GM21360 (cell line): ENCODE measurements at regions not wholly inside any gene's neighbourhood (a gene's known extent, or its start where the extent isn't known, plus 50 kb on each side); places are given as distances from the start of the nearest gene placed in this dataset.

Experiments used
- ATAC-seq: cut with Tn5 transposase; IDR thresholded peaks from one replicate; pipeline ENCODE4 v1.9.1; 2021; ENCODE audit warnings: mild to moderate bottlenecking, moderate library complexity; ENCODE audit not compliant: unreplicated experiment

DNA sequence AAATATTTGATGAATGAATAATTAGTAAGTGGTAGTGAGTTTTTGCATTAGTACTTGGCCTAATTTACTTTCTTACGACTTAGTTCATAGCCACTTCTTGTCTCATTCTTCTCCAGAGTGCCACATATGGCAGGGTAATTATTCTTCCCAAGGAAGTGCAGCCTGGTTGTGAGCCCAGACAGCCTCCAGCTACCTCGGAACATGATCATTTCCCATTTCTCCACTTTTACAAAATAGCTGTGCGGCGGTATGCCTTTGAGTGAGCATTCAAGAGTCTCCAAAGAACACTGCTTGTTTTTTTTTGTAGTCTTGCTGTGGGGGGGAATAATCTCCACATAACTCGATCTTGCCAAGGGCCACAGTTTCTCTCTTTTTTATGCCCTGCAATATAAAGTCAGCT, 765.0 kb downstream of the HDGFL1 start:
- ATAC-seq = no peak

DNA sequence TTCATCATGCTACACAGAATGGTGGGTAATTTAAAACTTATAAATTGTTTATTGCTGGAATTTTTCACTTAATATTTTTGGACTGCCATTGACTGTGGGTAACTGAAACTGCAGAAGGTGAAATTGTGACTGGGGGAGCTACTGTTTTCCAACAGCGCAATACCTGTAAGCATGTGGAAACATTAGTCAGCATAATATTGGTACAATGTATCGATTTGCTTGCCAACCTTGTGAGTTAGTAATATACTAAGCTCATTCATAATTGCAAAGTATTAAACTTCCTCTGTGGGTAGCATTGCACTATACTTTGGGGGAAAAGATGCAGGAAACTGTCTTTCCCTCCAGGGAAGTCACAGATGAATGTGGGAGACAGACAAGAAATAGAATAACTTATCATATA, 766.5 kb downstream of the HDGFL1 start:
- ATAC-seq = no peak

DNA sequence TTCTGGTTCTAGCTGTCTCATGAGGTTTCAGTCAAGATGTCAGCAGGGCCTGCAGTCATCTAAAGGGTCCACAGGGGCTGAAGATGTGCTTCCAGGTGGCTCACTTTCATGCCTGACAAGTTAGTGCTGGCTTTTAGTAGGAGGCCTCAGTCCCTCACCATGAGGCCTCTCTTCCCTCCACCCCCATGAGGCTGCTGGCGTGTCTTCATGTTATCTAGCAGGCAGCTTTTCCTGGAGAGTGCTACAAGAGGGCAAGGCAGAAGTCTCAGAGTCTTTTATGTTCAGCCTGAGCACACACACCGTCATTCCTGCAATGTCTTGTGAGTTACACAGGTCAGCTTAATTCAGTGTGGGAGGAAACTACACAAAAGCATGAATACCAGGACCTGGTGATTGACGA, 769.9 kb downstream of the HDGFL1 start:
- ATAC-seq = no peak

DNA sequence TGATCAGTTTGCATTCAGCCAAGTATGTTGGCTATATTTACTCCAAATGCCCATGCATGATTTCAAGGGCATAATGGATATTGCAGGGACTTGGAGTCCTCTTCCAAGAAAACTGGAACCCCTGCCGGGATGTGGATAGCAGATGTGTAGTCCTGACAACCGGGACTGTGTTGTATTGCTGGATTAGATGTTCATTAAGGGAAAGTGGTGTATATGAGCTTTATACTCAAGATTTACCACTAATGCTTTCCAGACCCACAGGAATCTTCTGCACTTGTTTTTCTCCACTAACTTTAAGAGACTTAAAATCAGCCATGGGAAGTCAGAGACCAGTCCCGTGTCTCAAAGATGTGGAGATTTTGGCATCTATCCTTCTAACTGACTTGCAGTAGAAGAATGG, 770.9 kb downstream of the HDGFL1 start:
- ATAC-seq = no peak

DNA sequence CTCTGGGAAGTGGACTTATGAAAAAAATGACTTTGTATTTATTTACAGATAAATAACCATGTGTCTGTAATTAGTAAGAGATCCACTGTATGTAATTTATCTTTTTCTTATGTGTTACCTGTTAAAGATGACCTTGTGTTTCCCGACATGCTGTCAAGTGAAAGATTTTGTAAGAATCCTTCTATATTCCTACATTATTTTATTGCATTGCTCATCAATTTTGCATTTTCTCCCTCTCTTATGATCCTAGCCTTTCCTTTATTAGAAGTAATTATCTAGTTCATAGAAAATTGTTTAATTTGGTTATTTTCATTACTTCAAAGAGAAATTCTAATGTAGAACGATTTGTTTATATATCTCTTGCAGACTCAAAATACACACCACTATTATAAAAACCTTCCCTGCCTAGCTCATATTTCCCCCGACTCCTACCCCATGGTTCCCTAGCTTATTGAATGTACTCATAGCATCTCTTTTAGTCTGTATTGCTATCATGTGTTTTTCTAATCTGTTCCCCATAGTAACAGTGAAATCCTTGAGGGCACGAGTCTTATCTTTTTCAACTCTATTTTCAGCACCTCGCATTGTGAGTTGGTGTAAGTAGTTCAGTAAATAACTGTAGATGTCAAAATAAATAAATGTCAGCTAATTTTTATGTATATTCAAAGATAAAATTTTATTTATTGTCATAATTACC, 774.4 kb downstream of the HDGFL1 start:
- no peak for ATAC-seq

DNA sequence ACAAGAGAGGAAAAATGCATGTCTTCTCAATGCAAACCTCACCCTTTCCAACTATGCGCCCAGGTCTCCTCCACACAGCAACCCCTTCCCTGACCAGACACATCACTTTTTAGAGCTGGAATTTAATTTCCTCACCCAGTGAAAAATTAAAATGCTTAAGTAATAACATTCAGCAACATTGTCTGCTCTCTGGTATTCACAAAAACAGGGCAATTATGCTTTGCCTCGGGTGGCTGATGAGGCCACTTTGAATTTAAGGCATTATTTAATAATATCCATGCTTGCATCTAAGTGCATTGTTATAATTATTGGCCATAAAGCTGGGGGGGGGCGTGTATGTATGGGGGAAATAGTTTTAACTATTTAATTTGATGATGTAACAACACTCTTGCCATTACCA, 777.8 kb upstream of the NRSN1 start:
- ATAC-seq = no peak

DNA sequence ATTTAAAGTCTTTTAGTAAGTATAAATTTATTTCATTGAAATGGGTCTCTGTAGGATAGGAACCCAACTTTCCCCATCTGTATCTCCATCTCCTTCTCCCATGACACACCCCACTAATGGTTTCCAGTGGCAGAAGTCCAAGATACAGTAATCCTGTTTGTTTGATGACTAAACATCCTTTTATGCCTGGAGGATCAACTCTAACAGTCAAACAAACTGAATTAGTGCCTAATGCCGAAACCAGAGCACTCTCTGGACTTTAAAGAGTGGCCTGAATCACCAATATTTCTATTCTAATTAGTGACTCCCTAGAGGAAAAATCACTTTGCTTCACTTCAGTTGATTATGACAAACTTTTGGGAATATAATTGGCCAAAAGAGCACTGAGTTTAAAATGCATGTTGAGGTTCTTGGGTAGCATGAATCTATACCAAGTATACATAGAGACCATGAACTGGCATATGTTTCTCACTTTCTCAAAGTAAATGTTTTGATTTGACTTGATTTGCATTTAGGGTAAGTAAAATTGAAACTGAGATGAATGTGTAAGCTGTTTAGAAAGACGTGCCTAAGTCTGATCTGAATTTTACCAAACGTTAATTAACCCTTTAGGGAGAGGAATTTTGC, 776.4 kb upstream of the NRSN1 start:
- no peak for ATAC-seq

DNA sequence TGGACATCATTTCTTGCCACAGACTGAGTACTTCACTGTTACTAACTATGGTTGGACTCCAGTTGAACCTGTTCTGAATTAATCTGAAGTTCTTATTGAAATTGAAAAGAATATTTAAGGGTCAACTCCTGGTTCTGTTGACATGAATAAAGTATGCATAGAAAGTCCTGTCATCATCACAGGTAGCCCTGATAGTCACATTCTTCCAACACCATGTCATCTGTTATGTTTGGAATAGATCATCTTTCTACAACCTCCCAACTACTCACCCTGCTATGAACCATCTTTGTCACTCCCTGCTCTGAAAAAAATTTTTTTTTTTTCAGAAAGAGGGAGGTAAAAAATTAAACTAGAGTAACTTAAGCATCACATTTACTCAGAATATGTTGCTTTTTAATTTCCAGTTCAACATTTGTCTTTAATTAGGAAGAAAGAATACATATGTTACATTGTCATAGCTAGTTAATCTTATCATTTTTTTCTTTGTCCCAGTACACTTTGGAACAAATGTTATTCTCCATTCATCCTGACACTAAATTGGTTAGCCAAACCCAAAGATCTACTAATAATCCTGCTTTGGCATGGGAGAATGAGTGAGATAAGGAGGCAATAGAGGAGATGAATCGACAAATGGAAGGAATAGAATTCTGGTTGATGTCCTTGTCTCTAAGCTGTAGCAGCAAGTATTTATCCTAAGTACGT, 775.1 kb upstream of the NRSN1 start:
- no peak for ATAC-seq

DNA sequence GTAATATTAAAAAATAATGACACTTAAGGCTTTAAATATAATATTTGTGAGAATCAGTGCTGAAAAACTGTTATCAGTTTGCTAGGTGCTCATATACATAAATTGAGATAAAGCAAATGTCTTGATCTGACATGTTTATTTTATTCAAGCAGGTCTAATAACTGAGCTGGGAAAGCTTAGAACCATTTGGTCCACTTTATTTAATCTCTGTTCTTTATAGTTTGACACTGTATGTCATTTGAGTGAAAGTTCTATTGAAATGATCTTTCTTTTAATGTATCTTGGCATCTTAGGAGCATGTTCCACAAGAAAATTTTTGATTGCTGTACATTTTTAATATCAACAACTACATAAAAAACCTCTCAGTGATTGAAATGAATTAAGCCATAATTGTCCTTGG, 772.0 kb upstream of the NRSN1 start:
- no peak for ATAC-seq

DNA sequence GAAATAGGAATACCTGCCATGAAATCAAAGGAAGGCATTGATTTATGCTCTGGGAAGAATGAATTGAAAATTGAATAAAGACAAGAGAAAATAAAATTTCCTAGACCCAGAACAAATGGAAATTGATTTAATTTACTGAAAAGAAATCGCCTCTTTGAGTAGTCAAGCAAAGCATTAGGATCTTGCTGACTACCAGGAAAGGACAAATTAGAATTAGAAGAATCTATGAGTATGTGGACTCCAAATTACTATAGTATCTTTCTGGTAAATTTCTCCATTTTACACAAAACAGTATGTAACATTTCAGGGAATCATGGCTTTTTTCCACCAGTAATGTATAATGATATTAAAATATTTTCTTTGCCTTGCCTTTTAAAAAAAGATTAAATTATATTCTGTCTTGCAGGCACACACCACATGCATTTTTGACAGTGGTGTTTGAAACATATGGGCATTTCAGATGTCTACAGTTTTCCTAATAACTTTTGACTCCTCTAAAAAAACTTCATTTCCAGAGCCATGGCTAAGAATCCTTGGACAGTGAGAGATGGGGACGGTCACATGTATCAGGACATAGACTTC, 768.7 kb upstream of the NRSN1 start:
- ATAC-seq = no peak

DNA sequence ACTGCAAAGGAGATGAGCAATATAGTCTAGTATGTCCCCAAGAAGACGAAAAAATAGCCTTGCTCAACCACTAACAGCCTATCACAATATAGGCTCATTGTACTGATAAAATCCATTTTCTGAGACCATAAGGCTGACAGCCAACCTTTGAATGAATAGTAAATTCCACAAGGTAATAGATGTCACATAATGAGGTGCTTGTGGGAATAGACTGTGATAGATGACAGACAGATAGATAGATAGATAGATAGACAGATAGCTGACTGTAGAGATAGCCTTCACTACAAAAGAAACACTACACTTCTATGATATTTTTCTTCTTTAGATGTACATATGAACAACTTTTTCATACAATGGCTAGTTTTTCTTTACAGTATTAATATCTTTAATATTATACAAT, 760.3 kb upstream of the NRSN1 start:
- ATAC-seq = no peak

DNA sequence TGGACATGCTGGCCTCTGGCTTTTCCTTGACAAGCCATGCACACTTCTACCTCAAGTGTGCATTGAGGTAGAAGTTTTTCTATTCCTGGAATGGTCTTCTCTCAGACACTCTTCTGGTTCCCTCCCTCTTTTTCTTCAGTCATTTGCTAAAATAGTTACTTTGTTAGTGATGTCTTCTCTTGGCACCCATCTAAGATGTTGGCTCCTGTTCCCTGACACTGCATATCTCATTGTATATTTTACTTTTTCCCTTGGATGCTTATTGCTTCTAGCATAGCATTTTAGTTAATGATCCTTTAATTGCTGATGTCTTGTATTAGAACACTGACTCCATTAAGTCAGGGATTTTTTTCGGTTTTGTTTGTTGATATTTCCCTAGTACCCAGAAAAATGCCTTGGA, 758.7 kb upstream of the NRSN1 start:
- ATAC-seq = no peak

DNA sequence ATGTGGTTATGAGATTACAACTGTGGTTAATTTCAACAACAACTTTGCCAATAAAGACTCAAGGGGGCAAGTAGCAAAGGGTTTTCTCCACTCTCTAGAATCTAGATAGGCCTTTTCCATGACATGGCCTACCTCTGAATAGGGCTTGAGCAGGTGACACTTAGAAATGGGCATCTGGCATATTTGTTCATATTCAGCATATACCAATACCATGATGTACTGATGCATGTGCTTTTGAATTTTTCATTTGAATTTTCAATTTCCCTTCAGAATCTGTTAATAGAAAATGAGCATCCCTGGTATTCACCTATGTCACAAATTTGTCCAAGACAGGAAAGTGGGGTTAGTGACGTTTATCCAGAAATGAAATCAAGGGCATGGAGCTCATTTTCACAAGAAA, 757.5 kb upstream of the NRSN1 start:
- no peak for ATAC-seq

DNA sequence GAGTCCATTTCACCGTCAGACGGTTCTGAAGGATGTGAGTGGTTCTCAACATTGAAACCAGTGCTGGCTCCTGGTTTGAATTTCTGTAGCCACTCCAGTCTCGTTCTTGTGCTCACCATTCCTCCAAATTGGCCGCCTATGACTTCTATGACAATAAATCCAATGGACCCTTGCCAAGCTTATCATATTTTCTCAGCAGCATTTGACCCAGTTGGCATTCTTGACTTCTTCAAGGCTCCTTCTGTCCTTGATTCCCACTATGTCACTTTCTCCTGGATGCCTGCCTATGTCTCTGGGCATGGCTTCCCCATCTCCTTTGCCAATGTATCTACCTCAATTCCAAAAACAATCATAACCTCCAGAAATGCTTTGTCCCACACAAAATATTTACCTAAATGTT, 756.0 kb upstream of the NRSN1 start:
- ATAC-seq = no peak

DNA sequence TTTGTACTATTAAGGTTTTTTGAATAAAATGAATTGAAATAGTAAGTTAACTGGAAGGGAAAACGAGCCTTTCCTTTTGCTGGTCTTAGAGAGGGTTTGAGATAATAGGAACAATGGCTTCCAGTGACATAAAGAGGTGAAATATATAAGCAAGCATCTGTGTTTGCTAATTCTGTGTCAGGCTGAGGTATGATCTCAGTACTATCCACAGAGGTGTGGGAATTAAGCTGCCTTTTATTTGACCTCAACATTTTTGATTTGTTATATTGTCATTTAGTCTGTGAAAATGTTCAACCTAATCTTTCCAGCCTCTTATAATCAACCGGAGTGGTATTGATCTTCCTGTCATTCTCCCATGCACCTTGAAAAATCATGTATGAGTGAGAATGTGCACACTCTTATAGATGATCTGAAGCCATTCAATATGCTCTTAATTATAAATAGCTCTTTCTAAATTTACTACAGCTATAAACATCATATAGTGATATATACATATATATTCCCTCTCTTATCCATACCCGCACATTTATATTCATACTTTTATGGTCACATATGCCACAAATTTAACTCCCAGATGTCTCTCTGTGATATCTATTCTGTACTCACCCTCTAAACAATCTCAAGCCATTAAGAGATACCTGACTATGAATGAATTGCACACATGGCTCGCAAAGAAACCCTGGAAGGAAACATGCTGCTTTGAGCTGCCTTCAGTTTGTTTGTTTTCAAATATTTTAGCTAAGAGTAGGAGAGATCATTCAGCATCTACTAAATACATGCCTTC, 754.7 kb upstream of the NRSN1 start:
- no peak for ATAC-seq

DNA sequence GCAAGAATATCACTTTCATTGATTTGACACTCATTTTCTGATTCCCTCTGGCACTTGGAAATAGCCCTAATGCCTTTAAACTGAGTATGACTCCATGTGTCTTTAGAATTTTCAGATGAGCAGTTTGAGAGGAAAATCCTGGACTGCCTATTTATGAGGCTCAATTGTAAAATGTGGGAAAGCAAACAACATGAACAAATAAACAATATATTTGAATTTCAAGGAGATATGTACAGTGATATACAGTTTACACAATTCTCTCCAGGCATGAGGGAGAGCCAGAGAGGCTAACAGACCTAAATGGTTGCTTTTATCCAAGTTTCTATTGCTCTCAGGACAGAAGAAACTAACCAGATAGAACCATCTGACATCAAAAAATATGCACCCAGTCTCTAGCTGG, 748.2 kb upstream of the NRSN1 start:
- no peak for ATAC-seq

DNA sequence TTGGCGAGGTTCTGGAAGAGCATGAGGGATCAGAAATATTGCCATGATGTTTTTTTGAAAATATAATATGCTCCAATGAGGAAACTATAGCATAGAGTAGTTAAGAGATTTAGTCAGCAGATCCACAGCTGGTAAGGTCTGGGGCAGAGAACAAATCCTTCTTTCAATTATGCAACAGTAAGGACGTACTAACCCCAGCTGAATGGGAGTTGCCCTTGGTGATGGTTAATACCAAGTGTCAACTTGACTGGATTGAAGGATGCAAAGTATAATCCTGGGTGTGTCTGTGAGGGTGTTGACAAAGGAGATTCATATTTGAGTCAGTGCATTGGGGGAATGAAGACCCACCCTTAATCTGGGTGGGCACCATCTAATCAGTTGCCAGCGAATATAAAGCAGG, 745.5 kb upstream of the NRSN1 start:
- ATAC-seq = no peak

DNA sequence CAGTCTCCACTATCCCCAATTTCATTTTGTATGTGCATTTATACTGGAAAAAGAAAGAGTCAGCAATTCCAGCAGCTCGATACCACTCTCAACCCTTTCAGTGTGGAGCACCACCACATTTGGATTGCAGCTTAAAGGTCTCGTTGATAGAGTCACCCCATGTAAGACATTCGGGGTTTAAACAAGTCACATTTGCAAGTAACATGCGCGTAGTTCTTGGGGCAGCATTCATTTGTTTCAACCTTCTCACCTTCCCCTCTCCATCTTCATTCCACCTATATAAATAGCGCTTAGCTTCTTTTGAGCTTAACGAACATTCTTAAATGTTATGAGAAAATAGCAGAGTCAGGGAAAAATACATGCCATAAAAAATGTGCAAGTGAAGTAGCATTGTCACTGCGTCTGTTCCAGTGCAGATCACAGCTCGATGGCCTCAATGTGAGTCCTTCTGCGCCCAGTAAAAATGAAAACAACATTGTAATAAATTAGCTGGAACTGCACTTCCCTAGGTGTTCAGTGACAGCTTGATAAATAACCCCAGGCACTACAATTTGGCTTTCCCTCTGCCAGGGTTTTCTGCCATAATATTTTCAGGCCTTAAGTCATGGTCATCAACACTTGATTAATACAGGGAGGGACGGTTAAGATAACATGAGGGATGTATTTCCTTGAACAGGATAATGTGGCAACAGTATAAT, 737.8 kb upstream of the NRSN1 start:
- ATAC-seq = no peak

DNA sequence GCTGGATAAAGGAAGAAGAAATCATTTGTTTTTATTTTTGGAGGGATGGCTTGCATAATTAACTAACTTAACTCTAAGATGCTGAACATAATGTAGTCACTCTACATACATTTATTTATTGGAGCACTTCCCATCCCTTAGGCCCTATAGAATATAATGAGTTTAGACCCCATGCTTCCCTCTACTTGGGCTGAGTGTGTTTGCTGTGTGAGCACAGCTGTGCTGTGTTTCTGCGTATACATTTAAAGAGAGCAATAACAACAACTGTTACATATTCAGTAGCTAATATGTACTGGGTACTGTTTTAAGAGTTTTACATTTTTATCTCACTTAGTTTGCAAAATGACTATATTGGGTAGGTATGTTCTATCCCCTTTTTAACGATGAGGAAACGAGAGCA, 736.6 kb upstream of the NRSN1 start:
- no peak for ATAC-seq

DNA sequence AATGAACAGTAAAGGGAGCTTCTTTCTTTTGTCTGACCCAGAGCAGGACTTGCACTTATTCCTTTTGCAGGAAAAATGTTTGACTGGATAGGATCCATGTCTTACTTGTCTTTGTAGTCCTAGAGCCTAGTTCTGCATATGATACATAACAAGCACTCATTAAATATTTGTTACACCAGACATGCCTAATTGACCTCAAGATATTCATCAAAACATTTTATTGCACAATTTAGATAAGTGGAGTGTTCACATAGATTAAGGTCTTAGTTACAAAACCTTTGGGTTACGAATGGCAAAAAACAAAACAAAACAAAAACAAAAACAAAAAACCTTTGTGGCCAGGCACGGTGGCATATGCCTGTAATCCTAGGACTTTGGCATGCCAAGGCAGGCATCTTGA, 735.8 kb upstream of the NRSN1 start:
- ATAC-seq = no peak

DNA sequence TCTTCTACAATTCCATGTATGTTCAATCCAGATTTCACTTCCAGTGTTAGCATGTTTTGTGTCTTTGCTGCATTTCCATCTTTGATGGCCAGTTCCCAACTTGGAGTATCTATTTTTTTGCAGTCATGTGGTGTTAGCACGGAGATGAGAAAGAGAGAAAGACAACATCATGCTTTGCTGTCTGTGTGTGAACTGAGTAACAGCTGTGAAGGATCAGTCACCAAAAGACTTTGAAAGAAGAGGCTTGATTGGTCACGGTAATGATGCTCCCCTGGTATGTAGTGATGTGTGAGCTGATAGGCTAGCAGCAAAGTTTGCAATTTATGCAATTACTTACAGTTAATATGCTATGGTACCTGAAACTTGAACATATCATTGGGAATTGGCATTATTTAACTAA, 731.3 kb upstream of the NRSN1 start:
- no peak for ATAC-seq
